ENCODE measurements at regions not wholly inside any gene's neighbourhood (a gene's known extent, or its start where the extent isn't known, plus 50 kb on each side); places are given as distances from the start of the nearest gene placed in this dataset.

GRCh38 chrX:124504111-124504983 lies 158.0 kb downstream of the SH2D1A start (continued):
- TF ChIP-seq JUND (IDR thresholded peaks at IDR 0.05; ENCODE audit: low read length), result no peak
- TF ChIP-seq E2F6 (IDR thresholded peaks at IDR 0.05), result no peak
- no peak for TF ChIP-seq NRF1 (IDR thresholded peaks at IDR 0.05; ENCODE audit: low read depth, low read length)
- TF ChIP-seq USF2 (IDR thresholded peaks at IDR 0.05; ENCODE audit: low read length), result no peak
- TF ChIP-seq CHD2 (IDR thresholded peaks at IDR 0.05; ENCODE audit: low read length), result no peak
- no peak for TF ChIP-seq ATF3 (IDR thresholded peaks at IDR 0.05; ENCODE audit: insufficient read depth, low read depth, low read length)

All from H1 (cell line).